ENCODE measurements at regions not wholly inside any gene's neighbourhood (a gene's known extent, or its start where the extent isn't known, plus 50 kb on each side); places are given as distances from the start of the nearest gene placed in this dataset.
"Not testable (repeated sequence)": the region's sequence is repeated elsewhere in the genome, so short reads cannot be mapped to it uniquely, and the experiment has no call there.

DNA sequence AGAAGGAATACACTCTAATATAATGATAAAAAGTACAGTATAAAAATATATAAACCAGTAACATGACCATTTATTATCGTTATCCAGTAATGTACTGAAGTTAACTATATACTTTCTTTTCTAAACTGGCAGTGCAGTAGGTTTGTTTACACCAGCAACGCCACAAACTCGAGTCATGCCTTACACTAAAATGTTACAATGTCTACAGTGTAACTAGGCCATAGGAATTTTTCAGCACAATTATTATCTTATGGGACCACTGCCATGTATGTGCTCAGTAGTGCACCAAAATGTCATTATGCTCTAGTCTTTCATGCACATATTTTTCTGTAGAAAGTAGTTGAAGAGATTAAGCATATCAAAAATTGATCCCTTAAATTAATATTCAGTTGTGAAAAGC lies 609.8 kb upstream of the BCHE start:
- DNase-seq (ENCODE audit: low spot score) = no peak

DNA sequence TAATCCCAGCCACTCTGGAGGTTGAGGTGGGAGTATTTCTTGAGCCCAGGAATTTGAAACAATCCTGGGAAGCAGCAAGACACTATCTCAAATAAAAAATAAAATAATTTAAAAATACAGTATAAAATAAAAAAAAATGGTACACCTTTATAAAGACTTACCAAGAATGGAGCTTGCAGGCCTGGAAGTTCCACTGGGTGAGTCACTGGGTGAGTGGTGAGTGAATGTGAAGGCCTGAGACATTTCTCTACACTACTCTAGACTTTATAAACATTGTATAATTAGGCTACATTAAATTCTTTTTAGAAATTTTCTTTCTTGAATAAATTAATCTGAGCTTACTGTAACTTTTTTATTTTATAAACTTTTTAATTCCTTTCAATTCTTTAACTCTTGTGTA lies 609.1 kb upstream of the BCHE start:
- DNase-seq (ENCODE audit: low spot score) = peak; percentile 14

DNA sequence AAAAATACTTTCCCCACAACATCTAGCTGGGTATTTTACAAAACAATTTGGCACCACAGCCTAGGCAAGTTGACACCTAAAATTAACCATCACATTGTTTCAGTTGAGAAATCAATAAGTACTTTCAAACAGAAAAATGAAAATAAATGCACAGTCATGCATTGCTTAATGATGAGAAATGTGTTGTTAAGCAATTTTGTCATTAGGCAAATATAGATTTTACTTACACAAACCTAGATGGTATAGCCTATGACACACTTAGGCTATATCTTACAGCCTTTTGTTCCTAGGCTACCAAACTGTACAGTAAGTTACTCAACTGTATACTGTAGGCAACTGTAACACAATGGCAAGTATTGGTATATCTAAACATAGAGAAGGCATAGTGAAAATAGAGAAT lies 608.6 kb upstream of the BCHE start:
- no peak for DNase-seq (ENCODE audit: low spot score)

DNA sequence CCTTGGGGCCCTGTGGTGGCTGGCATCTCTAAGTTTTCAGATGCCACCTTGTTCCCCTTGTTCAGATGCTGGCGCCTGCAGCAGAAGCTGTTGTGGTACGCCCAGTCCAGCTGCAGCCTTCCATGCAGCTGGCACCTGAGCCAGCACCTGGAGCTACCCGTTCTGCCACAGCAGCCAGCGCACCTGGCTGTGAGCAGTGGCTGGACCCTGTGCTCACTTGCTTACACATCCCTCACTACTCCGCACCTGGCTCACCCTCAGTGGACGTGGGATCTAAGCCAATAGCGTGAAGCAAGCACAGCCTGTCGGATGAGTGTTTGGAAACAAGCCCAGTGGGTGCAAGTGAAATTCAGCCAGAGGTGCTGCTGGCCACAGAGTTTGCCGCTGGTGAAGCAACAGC lies 607.5 kb upstream of the BCHE start:
- no peak for DNase-seq (ENCODE audit: low spot score)

GRCh38 chr3:166444336-166444735 lies 607.1 kb upstream of the BCHE start:
- DNase-seq (ENCODE audit: low spot score) = no peak

DNA sequence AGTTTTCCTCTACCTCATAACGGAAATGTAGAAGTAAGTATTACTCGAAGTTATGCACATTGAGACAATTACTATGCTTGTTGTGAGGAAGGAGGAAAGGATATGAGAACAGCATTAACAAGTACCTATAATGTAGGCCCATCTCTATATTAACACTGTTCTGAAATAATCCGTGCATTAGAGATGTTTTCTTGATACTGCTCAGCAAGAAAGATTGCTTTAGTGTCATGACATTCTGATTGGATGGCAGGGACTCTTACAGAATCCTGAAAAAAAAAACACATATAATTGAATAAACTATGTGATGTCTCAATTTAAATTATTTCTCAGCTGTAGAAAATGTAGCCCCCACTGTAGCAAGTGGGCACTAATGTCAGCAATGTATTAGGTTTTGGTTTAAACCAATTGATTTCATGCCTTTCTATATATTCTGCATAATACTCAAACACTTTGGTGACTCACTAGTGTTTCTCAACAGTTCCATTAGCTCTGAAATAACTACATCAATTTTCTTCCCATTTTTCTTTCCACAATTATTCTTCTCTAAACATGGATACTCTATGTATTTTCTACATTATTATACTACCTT lies 598.3 kb upstream of the BCHE start:
- no peak for DNase-seq (ENCODE audit: low spot score)

GRCh38 chr3:166433060-166433459 lies 595.8 kb upstream of the BCHE start:
- DNase-seq (ENCODE audit: low spot score) = no peak

DNA sequence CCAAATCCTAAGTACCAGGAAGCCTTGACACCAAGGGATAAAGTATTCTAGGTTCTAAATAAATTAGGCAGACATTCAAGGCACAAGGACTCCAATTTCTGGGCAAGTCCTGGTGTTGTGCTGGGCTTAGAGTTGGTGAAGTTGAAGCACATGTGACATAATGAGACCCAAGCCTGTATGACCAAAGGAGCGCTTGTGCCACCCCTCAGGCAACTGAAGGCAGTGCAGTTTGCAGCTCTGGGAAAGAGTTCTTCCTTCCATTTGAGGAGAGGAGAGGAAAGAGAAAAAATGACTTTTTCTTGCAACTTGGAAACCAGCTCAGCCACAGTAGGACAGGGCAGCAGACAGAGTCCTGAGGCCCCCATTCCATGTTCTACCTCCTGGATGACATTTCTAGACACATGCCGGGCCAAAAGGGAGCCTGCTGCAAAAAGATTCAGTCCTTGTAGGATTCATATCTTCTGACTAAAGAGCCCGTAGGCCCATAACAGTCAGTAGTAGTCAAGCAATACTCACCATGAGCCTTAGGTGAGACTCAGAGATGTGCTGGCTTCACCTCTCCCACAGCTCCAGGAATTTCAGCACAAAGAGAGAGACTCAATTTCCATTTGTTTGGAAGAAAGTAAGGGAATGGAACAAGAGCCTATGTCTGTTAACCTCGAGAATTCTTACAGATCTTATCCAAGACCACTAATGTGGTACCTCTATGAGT lies 588.8 kb upstream of the BCHE start:
- DNase-seq (ENCODE audit: low spot score) = no peak

- no peak for DNase-seq (ENCODE audit: low spot score)
Measured at GRCh38 chr3:166425021-166425420, 587.8 kb upstream of the BCHE start.

DNA sequence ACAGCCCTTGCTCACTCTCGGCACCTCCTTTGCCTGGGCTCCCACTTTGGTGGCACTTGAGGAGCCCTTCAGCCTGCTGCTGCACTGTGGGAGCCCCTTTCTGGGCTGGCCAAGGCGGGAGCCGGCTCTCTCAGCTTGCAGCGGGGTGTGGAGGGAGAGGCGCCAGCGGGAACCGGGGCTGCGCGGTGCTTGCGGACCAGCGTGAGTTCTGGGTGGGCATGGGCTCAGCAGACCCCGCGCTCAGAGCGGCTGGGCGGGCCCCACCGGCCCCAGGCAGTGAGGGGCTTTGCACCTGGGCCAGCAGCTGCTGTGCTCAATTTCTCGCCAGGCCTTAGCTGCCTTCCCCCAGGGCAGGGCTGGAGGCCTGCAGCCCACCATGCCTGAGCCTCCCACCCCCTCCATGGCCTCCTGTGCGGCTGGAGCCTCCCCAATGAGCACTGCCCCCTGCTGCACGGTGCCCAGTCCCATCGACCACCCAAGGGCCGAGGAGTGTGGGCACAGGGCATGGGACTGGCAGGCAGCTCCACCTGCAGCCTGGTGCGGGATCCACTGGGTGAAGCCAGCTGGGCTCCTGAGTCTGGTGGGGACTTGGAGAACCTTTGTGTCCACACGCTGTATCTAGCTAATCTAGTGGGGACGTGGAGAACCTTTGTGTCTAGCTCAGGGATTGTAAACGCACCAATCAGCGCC lies 586.7 kb upstream of the BCHE start:
- not testable (repeated sequence) for DNase-seq (ENCODE audit: low spot score)

DNA sequence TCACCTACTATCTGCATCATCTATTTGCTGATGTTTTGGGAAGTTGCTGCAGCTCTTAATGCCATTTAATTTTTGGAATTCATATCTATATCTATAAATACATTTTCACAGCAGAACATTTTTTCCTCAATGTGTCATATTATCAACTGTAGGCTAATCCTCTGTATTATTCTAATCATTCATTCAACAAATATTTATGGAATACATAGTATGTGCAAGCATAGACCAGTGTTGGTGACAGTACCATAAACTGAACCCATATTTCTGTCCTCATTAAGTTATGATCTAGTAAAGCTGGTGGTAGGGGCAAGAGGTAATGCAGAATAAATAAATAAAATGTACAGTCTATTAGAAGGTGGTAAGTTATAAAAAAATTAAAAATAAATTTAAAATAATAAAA lies 585.3 kb upstream of the BCHE start:
- no peak for DNase-seq (ENCODE audit: low spot score)

GRCh38 chr3:166420071-166420470 lies 582.8 kb upstream of the BCHE start:
- DNase-seq (ENCODE audit: low spot score) = no peak

- DNase-seq (ENCODE audit: low spot score) = no peak
Measured at GRCh38 chr3:166405896-166406295, 568.7 kb upstream of the BCHE start.

- no peak for DNase-seq (ENCODE audit: low spot score)
Measured at GRCh38 chr3:166405465-166405864, 568.2 kb upstream of the BCHE start.

DNA sequence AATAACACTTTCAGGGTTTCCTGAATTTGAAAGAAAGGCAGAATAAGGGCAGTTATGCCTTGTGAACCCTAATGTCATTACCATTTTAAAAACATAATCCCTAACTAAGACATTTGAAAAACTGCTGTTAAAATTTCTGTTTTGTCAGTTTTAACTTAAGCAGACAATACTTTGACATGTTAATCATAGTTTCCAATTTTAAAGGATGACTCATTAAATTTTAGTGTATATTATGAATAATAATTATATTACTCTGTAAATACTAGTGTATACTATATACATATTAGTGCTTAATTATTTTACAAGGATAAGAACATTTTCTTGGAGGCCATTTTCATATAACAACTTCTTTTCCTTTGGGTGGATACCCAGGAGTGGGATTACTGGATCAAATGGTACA lies 553.1 kb upstream of the BCHE start:
- DNase-seq (ENCODE audit: low spot score) = no peak

GRCh38 chr3:166388321-166388720 lies 551.1 kb upstream of the BCHE start:
- DNase-seq (ENCODE audit: low spot score) = no peak

- DNase-seq (ENCODE audit: low spot score) = no peak
Measured at GRCh38 chr3:166372571-166373106, 535.4 kb upstream of the BCHE start.

DNA sequence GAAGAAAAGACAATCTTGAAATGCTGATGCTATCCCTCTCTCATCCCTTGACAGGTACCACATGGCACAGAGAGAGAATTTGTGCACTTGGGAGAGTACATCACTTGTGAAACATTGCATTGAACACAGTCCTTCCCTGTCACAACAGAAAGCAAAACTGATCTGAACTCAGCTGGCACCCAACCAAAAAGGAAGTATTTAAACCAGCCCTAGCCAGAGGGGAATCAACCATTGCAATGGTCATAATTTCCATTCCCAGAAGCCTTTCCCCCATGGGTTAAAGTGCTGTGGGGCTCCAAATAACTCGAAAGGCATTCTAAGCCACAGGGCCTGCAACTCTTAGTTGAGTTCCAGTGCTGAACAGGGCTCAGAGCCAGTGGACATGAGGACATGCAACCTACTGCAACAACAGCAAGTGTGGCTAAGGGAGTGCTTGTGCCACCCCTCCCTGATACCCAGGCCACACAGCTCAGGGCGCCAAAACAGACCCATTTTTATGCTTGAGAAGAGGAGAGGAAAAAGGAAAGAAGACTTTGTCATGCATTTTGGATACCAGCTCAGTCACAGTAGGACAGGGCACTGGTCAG lies 530.8 kb upstream of the BCHE start:
- peak; percentile 6 for DNase-seq (ENCODE audit: low spot score)

- DNase-seq (ENCODE audit: low spot score) = peak; percentile 8
Measured at GRCh38 chr3:166362698-166363097, 525.5 kb upstream of the BCHE start.

GRCh38 chr3:166360720-166361119 lies 523.5 kb upstream of the BCHE start:
- DNase-seq (ENCODE audit: low spot score) = no peak

GRCh38 chr3:166351461-166351860 lies 514.2 kb upstream of the BCHE start:
- peak; percentile 8 for DNase-seq (ENCODE audit: low spot score)

GRCh38 chr3:166340604-166341266 lies 503.5 kb upstream of the BCHE start:
- no peak for DNase-seq (ENCODE audit: low spot score)

Measured in A172 (cell line).